Liver (tissue), 7 donors: ENCODE measurements at regions not wholly inside any gene's neighbourhood (a gene's known extent, or its start where the extent isn't known, plus 50 kb on each side); places are given as distances from the start of the nearest gene placed in this dataset.
"Not testable (repeated sequence)": the region's sequence is repeated elsewhere in the genome, so short reads cannot be mapped to it uniquely, and the experiment has no call there.

Experiments
- DNase-seq: peaks from one replicate; pipeline ENCODE4 v3.0.0-alpha.2; 2017; ENCODE audit warnings: low spot score
- H3K27ac ChIP-seq, 2 donors: one replicate each; pipeline ENCODE4 v1.7.0; 2013; ENCODE audit warnings: inconsistent platforms in 2 of 2, low read length in 2 of 2, control low read depth in 1 of 2, low read depth in 1 of 2, mild to moderate bottlenecking in 1 of 2
- H3K27me3 ChIP-seq, 4 donors: one replicate each; pipeline versions ENCODE4 v1.6.1 to v1.7.0; 2013; ENCODE audit warnings: low read length in 3 of 4, inconsistent platforms in 1 of 4, mild to moderate bottlenecking in 1 of 4, moderate library complexity in 1 of 4; ENCODE audit not compliant: control insufficient read depth in 4 of 4, insufficient read depth in 4 of 4
- H3K36me3 ChIP-seq, 4 donors: one replicate each; pipeline versions ENCODE4 v1.6.1 to v1.7.0; 2013; ENCODE audit warnings: low read length in 3 of 4, mild to moderate bottlenecking in 3 of 4, low read depth in 1 of 4, moderate library complexity in 1 of 4; ENCODE audit not compliant: control insufficient read depth in 4 of 4, insufficient read depth in 3 of 4
- H3K4me1 ChIP-seq, 4 donors: one replicate each; pipeline versions ENCODE4 v1.6.1 to v1.7.0; 2013; ENCODE audit warnings: low read length in 3 of 4, mild to moderate bottlenecking in 3 of 4, moderate library complexity in 1 of 4; ENCODE audit not compliant: control insufficient read depth in 4 of 4, insufficient read depth in 4 of 4
- H3K4me3 ChIP-seq, 3 donors: one replicate each; pipeline versions ENCODE4 v1.6.1 to v1.7.0; 2013; ENCODE audit warnings: low read length in 3 of 3, control low read depth in 1 of 3, low read depth in 1 of 3, mild to moderate bottlenecking in 1 of 3
- H3K9ac ChIP-seq, 2 donors: one replicate each; pipeline ENCODE4 v1.7.0; 2013; ENCODE audit warnings: low read length in 2 of 2, mild to moderate bottlenecking in 2 of 2, moderate library complexity in 2 of 2, control low read depth in 1 of 2, low read depth in 1 of 2
- H3K9me3 ChIP-seq, 4 donors: one replicate each; pipeline versions ENCODE4 v1.6.1 to v1.7.0; 2013; ENCODE audit warnings: low read length in 3 of 4; ENCODE audit not compliant: control insufficient read depth in 4 of 4
- ATF3 ChIP-seq: IDR thresholded peaks from 2 replicates; pipeline ENCODE4 v1.6.1; 2016; ENCODE audit warnings: antibody characterized with exemption
- FOXA1 ChIP-seq: IDR thresholded peaks from 2 replicates; pipeline ENCODE4 v1.6.1; 2016; ENCODE audit warnings: antibody characterized with exemption
- HNF4A ChIP-seq, 2 donors: conservative IDR thresholded peaks; 2 replicates each; pipeline ENCODE4 v1.6.1; 2016; ENCODE audit warnings: antibody characterized with exemption in 2 of 2, mild to moderate bottlenecking in 2 of 2
- HNF4G ChIP-seq: IDR thresholded peaks from 2 replicates; pipeline ENCODE4 v1.6.1; 2016; ENCODE audit warnings: antibody characterized with exemption
- MAX ChIP-seq: IDR thresholded peaks from 2 replicates; pipeline ENCODE4 v1.6.1; 2016; ENCODE audit warnings: antibody characterized with exemption
- NR2F2 ChIP-seq: IDR thresholded peaks from 2 replicates; pipeline ENCODE4 v1.6.1; 2016; ENCODE audit warnings: antibody characterized with exemption
- RAD21 ChIP-seq, 2 donors: IDR thresholded peaks; 2 replicates each; pipeline ENCODE4 v1.6.1; 2016; ENCODE audit warnings: antibody characterized with exemption in 2 of 2, mild to moderate bottlenecking in 2 of 2
- REST ChIP-seq: IDR thresholded peaks from 2 replicates; pipeline ENCODE4 v1.6.1; 2016; ENCODE audit warnings: antibody characterized with exemption, mild to moderate bottlenecking
- SP1 ChIP-seq: IDR thresholded peaks from 2 replicates; pipeline ENCODE4 v1.6.1; 2018; ENCODE audit warnings: antibody characterized with exemption, mild to moderate bottlenecking
- TAF1 ChIP-seq: conservative IDR thresholded peaks from 2 replicates; pipeline ENCODE4 v1.6.1; 2016; ENCODE audit warnings: antibody characterized with exemption, mild to moderate bottlenecking
- YY1 ChIP-seq: IDR thresholded peaks from 2 replicates; pipeline ENCODE4 v1.6.1; 2016; ENCODE audit warnings: antibody characterized with exemption, mild to moderate bottlenecking
- ZBTB33 ChIP-seq: IDR thresholded peaks from 2 replicates; pipeline ENCODE4 v1.6.1; 2016; ENCODE audit warnings: antibody characterized with exemption
- WGBS: extraction: QIAGEN DNeasy Blood & Tissue Kit; methylation state at CpG from one replicate; pipeline ENCODE4 v1.1.7; 2013; 5-methylcytosine and 5-hydroxymethylcytosine counted together
- donor health status: healthy.
- donor health status: healthy.
- donor health status: healthy.
- donor health status: healthy.

- peaks cover 0 to 4% (median 1%) of the 10 kb centered on the region in 4 donors for H3K9me3 ChIP-seq
- WGBS = 56% methylated on average over 1 of the region's 1 CpG
- no peaks in the 10 kb centered on the region for H3K4me1 ChIP-seq
- no peak overlapping the region for H3K4me3 ChIP-seq
- H3K36me3 ChIP-seq = no peaks in the 10 kb centered on the region
- DNase-seq = no peak
- H3K27me3 ChIP-seq = no peaks in the 10 kb centered on the region
- TF ChIP-seq HNF4G (no peak), HNF4A (conservative IDR thresholded peaks at IDR 0.05) (no peak), MAX (no peak), ZBTB33 (no peak), SP1 (no peak), NR2F2 (no peak), YY1 (no peak), REST (no peak), FOXA1 (no peak)
- no peak overlapping the region for H3K9ac ChIP-seq
- H3K27ac ChIP-seq = no peak overlapping the region
Measured at GRCh38 chrX:108900333-108900732, 164.0 kb upstream of the IRS4 start.

- not testable (repeated sequence) for H3K27me3 ChIP-seq, DNase-seq, H3K4me1 ChIP-seq, H3K36me3 ChIP-seq, H3K9ac ChIP-seq, H3K4me3 ChIP-seq, H3K27ac ChIP-seq
- peaks cover 0 to 14% (median 1%) of the 10 kb centered on the region in 4 donors for H3K9me3 ChIP-seq
Measured at GRCh38 chrX:108896349-108896748, 160.0 kb upstream of the IRS4 start.

- Histone ChIP-seq H3K9ac (no peak overlapping the region), H3K9me3 (peaks cover 0 to 14% (median 1%) of the 10 kb centered on the region in 4 donors), H3K27me3 (no peaks in the 10 kb centered on the region), H3K27ac (no peak overlapping the region), H3K4me3 (no peak overlapping the region), H3K36me3 (no peaks in the 10 kb centered on the region), H3K4me1 (no peaks in the 10 kb centered on the region)
- TF ChIP-seq RAD21 (IDR thresholded peaks at IDR 0.05) (no peak), ATF3 (no peak), TAF1 (no peak)
- no peak for DNase-seq
Measured at GRCh38 chrX:108892501-108892900, 156.1 kb upstream of the IRS4 start.
